HG03097 (cell line): ENCODE measurements at regions not wholly inside any gene's neighbourhood (a gene's known extent, or its start where the extent isn't known, plus 50 kb on each side); places are given as distances from the start of the nearest gene placed in this dataset.

Experiments used
- ATAC-seq: cut with Tn5 transposase; IDR thresholded peaks from one replicate; pipeline ENCODE4 v1.9.1; 2021; ENCODE audit not compliant: unreplicated experiment, low FRiP score

DNA sequence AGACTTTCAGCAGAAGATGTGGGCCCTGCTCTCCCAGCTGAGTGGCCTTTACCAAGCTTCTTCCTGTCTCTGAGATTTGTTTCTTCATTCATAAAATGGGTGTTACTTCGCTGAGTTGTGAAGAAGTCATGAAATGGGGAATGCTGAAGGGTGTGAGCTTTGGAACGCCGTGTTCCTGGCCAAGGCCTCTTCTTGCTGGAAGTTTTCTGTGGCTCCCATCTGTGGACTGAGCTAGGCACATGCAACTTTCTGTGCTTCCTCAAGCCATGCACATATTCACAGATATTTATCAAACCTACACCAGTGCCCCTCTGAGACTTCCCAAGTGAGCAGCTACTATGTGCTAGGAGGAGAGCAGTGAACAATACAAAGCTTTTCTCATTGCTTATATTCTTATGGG is 106.3 kb upstream of the JUN start:
- ATAC-seq = no peak

GRCh38 chr1:58890609-58891008 is 106.8 kb upstream of the JUN start:
- no peak for ATAC-seq

GRCh38 chr1:58891347-58891746 is 107.5 kb upstream of the JUN start:
- no peak for ATAC-seq

- ATAC-seq = no peak
Observed at GRCh38 chr1:58893257-58893869, 109.5 kb upstream of the JUN start.

- no peak for ATAC-seq
Observed at GRCh38 chr1:58895082-58895481, 111.2 kb upstream of the JUN start.

- ATAC-seq = no peak
Observed at GRCh38 chr1:58895559-58896145, 111.8 kb upstream of the JUN start.

DNA sequence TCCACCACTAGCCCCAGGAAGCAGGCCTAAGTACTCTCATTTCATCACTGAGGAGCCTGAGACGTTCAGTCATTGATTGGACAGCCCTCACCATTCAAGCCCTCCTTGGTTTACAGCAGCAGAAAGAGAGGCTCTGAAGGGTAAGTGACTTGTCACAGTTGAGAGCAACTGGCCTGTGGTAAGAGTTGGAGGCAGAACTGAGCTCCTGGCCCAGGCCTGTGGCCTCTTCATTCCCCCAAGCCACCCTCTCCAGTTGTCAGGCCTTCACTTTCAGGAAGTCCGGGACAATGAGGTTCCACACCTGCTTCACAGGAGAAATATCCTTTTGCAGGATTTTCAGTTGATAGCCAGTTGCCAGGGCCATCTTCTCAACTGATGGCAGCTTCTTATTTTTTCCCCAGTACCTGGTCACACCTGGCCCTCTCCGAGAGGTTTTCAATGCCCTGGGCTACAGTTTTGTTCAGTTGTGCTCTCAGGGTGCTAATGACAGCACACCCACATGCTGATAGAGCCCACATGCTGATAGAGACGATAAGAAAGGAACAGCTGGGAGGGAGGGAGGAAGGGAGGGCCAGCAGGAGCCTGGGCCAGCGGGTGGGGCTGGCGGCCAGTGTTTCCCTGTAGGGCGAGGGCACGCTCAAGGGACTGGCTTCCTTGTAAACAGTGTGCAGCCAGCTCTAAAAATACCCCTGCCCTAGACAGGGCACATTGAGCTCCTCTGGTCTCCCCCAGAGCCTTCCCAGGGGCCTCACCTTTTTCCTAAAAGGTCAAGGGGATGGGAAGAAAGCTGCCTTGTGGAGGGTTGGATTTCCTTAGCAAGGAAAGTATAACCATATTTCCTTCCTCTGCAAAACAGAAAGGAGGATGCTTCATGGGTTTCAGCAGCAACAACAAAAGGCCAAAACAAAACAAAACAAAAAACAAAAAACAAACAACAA is 112.7 kb upstream of the JUN start:
- no peak for ATAC-seq

GRCh38 chr1:58898739-58899586 is 115.1 kb upstream of the JUN start:
- no peak for ATAC-seq

DNA sequence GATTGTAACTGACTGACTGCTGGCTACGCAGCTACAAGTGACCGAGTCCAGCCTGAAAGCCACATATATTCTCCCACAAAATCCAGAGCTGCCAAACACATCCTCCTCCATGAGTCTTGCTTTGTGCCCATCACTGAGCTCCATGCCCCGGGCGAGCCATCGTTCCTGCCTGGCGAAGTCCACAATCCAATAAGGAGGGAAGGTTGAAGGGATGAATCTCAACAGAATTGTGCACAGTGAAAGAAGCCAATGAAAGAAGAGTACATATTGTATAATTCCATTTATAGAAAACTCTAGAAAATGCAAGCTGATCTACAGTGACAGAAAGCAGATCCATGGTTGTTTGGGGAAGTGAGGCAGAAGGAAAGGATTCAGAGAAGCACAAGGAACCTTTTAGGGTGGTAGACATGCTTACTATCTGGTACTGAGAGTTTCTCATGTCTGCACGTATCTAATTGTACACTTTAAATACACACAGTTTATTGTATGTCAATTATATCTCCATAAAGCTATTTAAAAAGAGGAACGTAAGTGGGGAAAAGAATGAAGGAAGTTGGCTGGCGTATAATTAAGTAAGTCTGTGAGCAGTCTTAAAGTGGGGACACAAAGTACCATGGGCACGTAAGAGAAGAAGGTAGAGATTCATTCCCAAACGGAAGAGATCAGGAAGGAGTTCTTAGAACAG is 115.9 kb upstream of the JUN start:
- ATAC-seq = no peak

DNA sequence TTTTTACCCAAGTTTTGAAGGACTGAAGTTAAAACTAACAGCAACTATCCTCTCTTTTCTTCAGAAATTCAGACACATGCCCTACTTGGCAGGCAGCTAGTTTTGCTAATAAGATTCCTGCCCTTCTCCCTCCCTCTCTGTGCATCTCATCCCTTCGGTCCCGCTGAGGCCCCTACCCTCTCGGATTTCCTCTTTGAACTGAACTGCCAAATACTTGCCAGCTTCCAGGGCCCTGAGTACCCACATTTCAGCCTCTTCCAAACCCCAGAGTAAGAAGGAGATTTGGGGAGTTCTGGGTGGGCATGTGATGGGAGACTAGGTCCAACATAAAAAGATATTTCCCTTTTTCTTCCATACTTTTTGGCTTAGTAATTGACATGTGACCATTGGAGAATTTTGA is 116.5 kb upstream of the JUN start:
- ATAC-seq = no peak

- ATAC-seq = no peak
Observed at GRCh38 chr1:58901008-58901407, 117.2 kb upstream of the JUN start.

DNA sequence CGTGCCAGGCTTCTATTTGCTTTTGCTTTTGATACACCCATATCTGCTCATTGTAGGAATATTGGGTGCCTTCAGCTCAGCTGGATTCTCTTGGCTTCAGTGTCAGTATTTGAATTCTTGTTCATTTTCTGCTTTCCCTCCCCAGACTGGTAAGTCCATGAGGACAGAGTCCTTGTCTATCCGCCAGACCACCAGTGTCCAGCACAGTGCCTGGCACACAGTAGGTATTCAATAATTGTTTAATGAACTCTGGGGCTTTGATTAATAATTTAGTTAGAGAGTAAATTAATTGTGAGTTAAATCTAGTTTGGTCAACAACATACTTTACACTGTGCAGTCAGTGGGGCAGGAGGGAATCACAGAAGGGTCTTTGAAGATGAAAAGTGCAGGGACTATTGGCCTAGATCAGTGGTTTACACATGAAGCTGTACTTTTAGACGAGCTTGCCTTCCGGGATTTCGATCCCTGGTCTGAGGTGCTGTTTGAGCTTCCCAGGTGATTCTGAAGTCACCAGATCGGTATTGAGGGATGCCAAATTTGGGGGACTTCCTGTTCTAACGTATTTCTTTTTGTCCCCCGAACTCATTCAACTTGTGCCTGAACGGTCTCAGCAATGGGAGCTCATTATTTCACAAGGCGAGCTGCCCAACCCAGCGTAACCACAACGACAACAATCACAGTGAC is 119.1 kb upstream of the JUN start:
- ATAC-seq = no peak

DNA sequence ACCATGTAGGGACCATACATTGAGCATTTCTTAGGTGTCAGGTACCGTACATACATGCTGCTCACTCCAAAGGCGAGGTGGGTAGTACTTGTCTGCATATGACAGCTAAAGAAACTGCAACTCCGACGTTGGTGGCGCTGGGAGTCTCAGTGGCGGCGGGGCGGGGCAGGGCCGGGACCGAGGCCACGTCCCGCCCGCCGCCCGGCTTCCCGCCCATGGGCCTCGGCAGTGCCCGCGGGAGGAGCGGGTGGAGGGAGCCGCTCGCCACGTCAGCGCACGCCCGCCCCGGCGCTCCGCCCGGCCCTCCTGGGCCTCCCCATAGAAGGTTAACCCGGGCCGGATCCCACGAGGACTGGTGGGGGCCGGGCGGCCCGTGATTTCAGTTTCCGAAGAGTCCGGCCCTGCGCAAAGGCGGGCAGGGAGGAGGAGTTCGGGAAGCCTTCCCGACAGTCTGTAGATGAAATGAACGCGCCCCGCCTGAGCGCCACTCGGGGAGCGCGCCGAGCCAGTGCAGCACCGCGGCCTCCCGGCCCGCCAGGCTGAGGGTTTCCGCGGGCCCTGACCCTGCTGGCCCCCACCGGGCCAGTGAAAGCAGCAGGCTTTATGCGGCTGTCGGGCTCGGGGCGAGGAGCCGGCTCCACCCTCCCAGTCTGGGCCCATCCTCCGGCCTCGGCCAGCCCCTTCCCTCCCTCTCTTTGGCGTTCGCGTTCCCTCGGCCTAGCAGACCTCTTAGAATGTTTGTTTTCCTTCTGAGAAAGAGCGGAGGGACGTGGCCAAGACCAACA is 119.9 kb upstream of the JUN start:
- peak; percentile 78 for ATAC-seq

DNA sequence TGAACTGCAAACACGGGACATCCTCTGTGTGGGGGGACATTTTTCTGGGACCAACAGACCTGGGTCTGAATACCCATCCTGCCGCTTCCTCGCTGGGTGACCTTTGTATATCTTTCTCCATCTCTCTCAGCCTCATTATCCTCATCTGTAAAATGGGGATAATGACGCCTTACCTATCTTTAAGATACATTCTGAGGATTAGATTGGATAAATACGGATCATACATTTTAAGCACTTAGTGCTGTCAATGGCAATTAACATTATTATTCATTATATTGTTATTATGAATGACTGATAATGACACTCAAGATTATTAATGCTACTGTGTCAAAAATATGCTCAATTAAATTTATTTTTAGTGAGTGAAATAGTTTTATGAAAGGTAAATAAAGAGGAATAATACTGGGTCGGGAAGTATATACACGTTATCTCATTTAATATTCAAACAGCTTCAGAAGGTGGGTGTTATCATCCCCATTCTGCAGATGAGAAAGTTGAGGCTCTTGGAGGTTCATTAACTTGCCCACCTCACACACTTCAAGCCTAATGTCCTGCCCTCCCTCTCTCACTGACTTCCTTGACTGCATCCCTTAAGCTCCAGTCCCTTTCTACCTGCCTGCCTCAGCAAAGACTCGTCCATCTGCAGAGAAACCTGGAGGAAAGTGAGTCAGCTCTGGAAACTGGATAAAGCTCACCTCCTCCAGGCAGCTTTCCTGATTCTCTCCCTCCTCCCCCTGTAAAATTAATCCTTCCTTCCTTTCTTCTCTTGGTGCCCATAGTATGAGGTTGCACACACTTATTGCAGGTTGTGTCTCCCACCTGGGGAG is 120.7 kb upstream of the JUN start:
- ATAC-seq = no peak

GRCh38 chr1:58905126-58905490 is 121.3 kb upstream of the JUN start:
- ATAC-seq = no peak

GRCh38 chr1:58905628-58906221 is 121.9 kb upstream of the JUN start:
- ATAC-seq = no peak

DNA sequence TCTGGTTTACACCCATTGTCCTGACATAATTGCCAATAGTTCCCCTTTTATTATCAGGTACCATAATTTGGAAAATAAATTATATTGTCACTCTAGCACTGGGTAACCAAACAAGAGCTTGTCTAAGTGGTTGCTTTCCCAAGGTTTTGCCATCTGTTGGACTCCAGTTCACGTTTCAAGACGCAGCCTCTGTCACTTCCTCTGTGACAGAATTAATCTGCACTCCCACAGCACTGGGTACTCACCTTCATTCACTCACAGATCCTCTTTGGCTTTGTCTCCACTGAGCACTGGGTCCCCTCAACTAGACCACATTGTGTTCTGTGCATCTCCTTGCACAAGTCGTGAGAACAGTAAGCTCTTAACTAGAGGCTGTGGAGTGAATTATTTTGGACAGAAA is 123.6 kb upstream of the JUN start:
- ATAC-seq = no peak
